Breast epithelium (tissue), 3 donors: ENCODE measurements at regions not wholly inside any gene's neighbourhood (a gene's known extent, or its start where the extent isn't known, plus 50 kb on each side); places are given as distances from the start of the nearest gene placed in this dataset.

Source experiments
- POLR2A ChIP-seq: fragments of 450-650 bp; IDR thresholded peaks from one replicate; pipeline ENCODE4 v1.6.1; 2016; ENCODE audit warnings: antibody characterized with exemption, mild to moderate bottlenecking, moderate library complexity
- POLR2AphosphoS5 ChIP-seq, 3 donors: sonication (generic); formaldehyde crosslinking; IDR thresholded peaks; one replicate each; pipeline ENCODE4 v1.6.1; 2017; ENCODE audit warnings: antibody characterized with exemption in 3 of 3

GRCh38 chr18:27763341-27763740 is 413.6 kb downstream of the CDH2 start:
- no peak for TF ChIP-seq POLR2AphosphoS5 (IDR thresholded peaks at IDR 0.05)
- no peak for TF ChIP-seq POLR2A
